Ureter (tissue), 1 donor: ENCODE measurements at regions not wholly inside any gene's neighbourhood (a gene's known extent, or its start where the extent isn't known, plus 50 kb on each side); places are given as distances from the start of the nearest gene placed in this dataset.
"Not testable (repeated sequence)": the region's sequence is repeated elsewhere in the genome, so short reads cannot be mapped to it uniquely, and the experiment has no call there.

ENCODE experiments used
- DNase-seq: peaks from one replicate; pipeline ENCODE4 v3.0.0-alpha.2; 2020; ENCODE audit warnings: low spot score
- donor health status: DM: yes; HTN: yes; CAD: no.

GRCh38 chr12:69028941-69029729 is 96.2 kb upstream of the CPM start:
- no peak for DNase-seq

DNA sequence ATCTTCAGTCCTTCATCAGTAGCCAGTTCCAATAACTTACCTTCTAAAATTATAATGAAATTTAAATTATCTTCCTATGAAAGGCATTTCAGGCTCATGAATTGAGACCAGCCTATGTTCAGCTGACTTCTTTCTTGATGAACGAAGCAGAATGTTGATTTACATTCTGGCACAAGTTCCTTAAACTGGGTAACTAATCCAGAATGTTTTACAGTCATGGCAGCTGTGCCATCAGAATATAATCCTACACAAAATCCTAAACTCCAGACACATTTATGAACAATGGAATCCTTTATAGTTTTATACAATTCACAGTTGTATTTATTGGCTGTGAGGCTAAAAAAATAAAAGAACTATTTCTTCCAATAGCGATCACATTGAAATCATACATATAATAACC is 97.3 kb upstream of the CPM start:
- no peak for DNase-seq

DNA sequence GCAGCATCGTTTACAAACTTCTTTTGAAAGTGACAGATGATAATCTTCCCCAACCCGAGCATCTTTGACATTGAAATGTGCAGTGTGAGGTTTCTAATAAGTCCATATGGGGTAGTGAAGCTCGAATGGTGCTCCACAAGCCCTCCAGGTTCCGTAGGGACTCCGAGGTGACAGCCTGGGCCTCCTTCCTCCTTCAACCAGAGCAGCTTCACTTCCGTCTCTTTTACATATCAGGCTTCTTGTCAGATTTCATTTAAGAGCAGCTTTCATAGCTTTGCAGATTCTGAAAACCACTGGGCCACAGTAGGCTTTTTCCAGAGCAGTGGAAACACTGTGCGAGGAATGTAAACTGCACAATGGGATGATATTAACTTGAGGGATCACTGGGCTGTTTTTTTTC is 103.6 kb upstream of the CPM start:
- DNase-seq = no peak

- DNase-seq = no peak
These were observed 104.0 kb upstream of the CPM start for GRCh38 chr12:69036999-69037398.

DNA sequence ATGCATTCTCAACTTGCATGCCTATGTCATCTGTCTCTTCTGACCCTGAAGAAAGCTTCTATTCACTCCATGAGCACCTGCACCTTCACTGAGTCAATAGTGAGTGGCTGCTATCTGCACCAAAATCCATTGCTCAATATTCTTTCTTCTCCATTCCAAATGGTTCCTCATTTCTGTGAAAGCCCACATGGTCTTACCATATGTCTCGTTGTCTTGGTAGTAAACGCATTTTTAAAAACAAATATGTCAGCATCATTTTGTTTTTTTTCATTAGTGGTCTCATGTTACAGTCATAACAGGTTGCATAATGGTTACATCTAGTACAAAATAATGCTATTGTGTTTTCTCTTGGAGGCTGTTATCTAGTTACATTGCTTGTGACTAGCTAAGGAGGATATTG is 106.9 kb upstream of the CPM start:
- no peak for DNase-seq

- no peak for DNase-seq
These were observed 109.6 kb upstream of the CPM start for GRCh38 chr12:69042557-69042956.

GRCh38 chr12:69042970-69043369 is 110.0 kb upstream of the CPM start:
- no peak for DNase-seq

DNA sequence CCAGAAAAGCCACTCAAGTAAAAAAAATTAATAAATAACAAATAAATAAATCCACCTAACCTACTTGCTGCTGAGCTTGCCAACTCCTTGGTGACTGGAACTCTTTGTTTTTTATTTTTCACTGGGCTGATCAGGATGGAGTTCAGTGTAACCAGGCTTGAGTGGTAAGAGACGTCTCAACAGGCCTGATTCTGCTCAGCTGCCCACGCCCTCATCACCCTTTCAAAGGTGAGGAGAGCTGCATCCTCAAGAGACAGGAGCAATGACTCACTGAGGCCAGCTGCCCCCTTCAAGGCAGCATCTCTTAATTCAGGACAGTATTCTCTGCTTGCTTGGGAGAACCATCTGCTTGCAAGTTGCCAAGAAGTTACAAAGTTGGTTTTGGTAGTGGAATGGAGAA is 111.9 kb upstream of the CPM start:
- no peak for DNase-seq

DNA sequence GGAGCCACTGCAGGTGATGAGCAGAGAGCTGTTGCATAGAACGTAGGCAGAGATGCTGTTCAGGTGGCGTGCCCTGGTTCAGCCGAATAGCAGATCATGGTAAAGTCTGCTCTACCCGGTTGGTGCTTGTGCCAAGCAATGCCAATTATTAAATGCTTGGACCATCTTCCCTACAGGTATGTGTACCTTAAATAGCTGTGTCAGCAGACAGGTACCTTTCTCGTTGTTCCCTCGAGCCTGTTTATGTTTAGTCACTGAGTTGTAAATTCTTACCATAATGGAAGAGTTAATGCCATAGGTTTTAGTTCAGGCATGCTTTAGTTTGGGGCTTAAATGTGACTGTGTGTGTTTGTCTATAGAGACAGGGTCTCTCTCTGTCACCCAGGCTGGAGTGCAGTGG is 112.5 kb upstream of the CPM start:
- no peak for DNase-seq

DNA sequence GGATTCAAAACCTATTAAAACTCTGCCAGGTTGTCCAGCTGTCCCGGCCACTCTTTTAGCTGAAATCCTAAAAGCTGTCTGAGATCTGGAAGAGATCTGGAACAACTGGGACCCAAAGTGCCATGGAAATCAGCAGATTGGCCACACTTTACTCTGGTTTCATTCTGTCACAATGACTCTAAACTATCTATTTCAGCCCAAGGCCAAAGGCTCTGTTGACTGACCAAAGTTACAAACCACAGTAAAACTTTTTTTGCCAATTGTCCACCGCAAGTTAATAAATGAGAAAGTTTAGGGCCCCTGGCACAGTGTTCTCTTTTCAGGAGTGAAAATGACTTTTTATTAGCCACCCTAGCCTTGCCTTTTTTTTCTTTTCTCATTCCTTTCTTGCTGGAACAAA is 113.4 kb upstream of the CPM start:
- DNase-seq = no peak

DNA sequence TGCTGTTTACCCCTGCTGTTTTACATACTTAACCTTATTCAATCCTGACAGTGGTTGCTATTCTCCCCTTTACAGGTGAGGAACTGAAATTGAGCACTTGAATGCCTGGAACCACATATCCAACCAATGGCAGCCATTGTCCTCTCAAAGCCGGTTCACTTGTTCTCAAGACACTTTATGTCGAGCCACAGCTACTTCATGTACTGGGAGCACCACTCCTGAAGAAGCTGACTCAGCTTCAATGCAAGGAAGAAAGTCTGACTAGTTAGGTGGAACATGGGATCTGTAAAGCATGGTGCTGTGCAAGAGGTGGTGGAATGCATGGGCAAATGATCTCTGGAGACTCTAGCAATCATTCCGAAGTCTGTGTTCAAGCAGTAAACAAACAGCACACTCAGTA is 113.9 kb upstream of the CPM start:
- DNase-seq = no peak

DNA sequence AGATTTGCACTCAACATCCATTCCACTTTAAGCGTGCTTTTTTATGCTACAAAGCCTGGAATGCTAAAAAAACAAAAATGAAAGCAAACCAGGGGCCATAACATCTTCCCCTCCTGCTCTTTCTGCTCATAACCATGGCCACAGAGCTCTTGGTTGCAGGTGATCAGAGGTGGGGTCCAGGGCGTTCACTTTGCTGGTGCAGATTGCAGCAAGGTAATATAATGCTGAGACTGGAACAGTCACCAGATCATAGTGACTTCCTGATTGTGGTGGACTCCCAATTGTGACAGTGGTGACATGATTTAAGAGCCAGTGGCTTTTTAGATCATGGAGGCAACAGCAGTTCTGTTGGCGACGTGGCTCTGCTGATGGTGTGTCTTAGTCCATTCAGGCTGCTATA is 115.0 kb upstream of the CPM start:
- DNase-seq = no peak

DNA sequence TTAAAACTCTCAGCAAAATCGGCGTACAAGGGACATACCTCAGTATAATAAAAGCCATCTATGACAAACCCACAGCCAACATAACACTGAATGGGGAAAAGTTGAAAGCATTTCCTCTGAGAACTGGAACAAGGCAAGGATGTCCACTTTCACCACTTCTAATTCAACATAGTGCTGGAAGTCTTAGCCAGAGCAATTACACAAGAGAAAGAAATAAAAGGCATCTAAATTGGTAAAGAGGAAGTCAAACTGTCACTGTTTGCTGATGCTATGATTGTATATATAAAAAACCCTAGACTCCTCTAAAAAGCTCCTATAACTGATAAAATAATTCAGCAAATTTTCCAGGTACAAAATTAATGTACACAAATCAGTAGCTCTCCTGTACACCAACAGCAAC is 116.9 kb upstream of the CPM start:
- not testable (repeated sequence) for DNase-seq

GRCh38 chr12:69052613-69053408 is 119.8 kb upstream of the CPM start:
- no peak for DNase-seq

GRCh38 chr12:69054343-69055056 is 121.5 kb upstream of the CPM start:
- DNase-seq = no peak

- no peak for DNase-seq
These were observed 122.3 kb upstream of the CPM start for GRCh38 chr12:69055280-69055679.

- DNase-seq = no peak
These were observed 122.7 kb upstream of the CPM start for GRCh38 chr12:69055706-69056105.

GRCh38 chr12:69056743-69057515 is 124.0 kb upstream of the CPM start:
- no peak for DNase-seq

GRCh38 chr12:69057742-69058141 is 124.8 kb upstream of the CPM start:
- DNase-seq = no peak

DNA sequence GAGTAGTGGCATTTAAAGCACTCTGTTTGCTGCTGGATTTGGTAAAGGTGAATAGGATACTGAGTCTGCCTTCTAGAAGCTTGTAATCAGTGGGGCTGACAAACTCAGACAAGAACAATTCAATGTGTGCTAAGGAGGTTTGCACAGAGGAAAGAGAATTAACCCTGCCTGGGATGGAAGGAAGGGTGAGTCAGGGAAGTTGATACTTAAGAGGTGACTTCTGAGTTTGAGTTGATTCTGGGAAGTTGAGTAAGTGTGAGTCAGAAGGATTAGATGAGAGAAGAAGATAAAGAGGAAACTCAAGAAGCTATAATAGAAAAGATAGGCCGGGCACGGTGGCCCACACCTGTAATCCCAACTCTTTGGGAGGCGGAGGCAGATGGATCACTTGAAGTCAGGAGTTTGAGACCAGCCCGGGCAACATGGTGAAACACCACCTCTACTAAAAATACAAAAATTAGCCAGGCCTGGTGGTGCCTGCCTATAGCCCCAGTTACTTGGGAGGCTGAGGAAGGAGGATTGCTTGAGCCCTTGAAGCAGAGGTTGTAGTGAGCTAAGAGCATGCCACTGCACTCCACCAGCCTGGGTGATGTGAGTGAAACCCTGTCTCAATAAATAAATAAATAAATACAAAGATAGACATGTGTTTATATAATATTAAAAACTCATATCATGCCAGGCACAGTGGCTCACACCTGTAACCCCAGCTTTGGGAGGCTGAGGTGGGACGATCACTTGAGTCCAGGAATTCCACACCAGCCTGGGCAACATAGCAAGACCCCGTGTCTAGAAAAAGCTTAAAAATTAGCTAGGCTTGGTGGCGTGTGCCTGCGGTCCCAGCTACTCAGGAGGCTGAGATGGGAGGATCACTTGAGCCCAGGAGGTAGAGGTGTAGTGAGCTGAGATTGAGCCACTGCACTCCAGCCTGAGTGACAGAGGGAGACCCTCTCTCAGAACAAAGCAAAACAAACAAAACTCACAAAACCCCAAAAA is 126.8 kb upstream of the CPM start:
- no peak for DNase-seq

DNA sequence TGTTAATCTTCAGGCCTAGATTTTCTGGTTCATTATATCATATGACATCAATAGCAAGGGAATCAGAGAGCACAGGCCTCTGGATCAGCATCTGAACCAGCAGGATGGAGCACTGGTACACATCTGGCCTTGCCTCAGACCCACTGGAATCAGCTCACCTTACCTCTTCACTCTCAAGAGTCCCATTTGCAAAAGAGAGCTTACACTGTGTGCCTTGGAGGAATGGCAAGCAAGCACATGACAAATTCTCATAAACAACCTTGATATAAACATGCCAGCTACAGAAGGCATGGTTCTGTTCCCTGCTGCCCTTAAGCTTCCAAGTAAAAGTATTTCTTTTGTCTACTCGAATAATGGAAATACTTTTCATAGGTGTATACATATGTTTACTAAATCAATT is 128.6 kb upstream of the CPM start:
- DNase-seq = no peak
